Esophagus muscularis mucosa (tissue), 4 donors: ENCODE measurements at regions not wholly inside any gene's neighbourhood (a gene's known extent, or its start where the extent isn't known, plus 50 kb on each side); places are given as distances from the start of the nearest gene placed in this dataset.

Experiments used
- DNase-seq: peaks from one replicate; pipeline ENCODE4 v3.0.0-alpha.2; 2017; ENCODE audit errors: extremely low spot score
- H3K27ac ChIP-seq, 4 donors: fragments of 200-600 bp; sonication (generic); replicated peaks in 1 of 4; 1 replicate in 3 of 4; 2 replicates in 1 of 4; pipeline ENCODE4 v1.5.1; 2016 to 2019; ENCODE audit warnings: mild to moderate bottlenecking in 1 of 4
- H3K27me3 ChIP-seq, 4 donors: fragments of 200-600 bp; sonication (generic); one replicate each; pipeline versions ENCODE4 v1.5.1 to v1.6.0; 2016 to 2019
- H3K36me3 ChIP-seq, 4 donors: fragments of 200-600 bp; sonication (generic); one replicate each; pipeline ENCODE4 v1.5.1; 2016 to 2019
- H3K4me1 ChIP-seq, 4 donors: fragments of 200-600 bp; sonication (generic); one replicate each; pipeline ENCODE4 v1.5.1; 2016 to 2019
- H3K4me3 ChIP-seq, 4 donors: fragments of 200-600 bp; sonication (generic); 1 replicate in 2 of 4; 2 replicates in 2 of 4; pipeline ENCODE4 v1.5.1; 2016 to 2019; ENCODE audit warnings: mild to moderate bottlenecking in 4 of 4, moderate library complexity in 1 of 4
- H3K9me3 ChIP-seq, 4 donors: fragments of 200-600 bp; sonication (generic); 1 replicate in 3 of 4; 2 replicates in 1 of 4; pipeline ENCODE4 v1.5.1; 2016 to 2019
- EP300 ChIP-seq: sonication (generic); formaldehyde crosslinking; IDR thresholded peaks from one replicate; pipeline ENCODE4 v1.6.1; 2017; ENCODE audit warnings: antibody characterized with exemption
- POLR2A ChIP-seq: fragments of 450-650 bp; IDR thresholded peaks from one replicate; pipeline ENCODE4 v1.6.1; 2017; ENCODE audit warnings: antibody characterized with exemption, moderate library complexity, mild to moderate bottlenecking, low read depth
- POLR2AphosphoS5 ChIP-seq, 2 donors: sonication (generic); formaldehyde crosslinking; IDR thresholded peaks; one replicate each; pipeline ENCODE4 v1.6.1; 2017; ENCODE audit warnings: antibody characterized with exemption in 2 of 2
- WGBS: methylation state at CpG from one replicate; pipeline ENCODE4 v1.1.5; 2018; 5-methylcytosine and 5-hydroxymethylcytosine counted together
- intact Hi-C: fragments of 100-400 bp; cut with DNase I; formaldehyde crosslinking; loops from one replicate; pipeline ENCODE4 v1.15.1; 2023
- TF ChIP-seq, protein P1 (sequence below), 3 experiments: fragments of 200-600 bp in 2 of 3; fragments of 450-650 bp in 1 of 3; sonication (generic) in 2 of 3; IDR thresholded peaks; one replicate each; pipeline ENCODE4 v1.5.1; 2017 to 2019; ENCODE audit warnings: antibody characterized with exemption in 3 of 3, mild to moderate bottlenecking in 2 of 3, moderate library complexity in 1 of 3

DNA sequence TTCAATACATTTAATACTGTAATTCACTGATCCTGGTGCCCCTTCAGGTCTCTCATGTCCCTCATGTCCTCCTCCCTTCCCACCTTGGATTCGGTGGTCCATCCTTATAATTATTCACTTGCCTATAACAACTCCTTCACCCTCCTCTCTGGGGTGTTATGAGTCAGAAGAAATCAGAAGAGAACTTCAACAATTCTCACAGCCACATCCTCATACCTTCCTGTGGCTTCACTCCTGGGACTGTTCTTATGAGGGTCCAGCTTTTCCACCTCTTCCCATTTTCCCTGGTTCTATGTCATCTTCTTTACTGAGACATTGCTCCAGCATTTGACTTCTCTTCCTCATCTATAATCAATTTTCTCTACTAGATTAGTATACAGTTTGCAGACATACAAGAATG is 406.1 kb downstream of the NR2F1-AS1 start:
- TF ChIP-seq POLR2AphosphoS5 (IDR thresholded peaks at IDR 0.05) (no peak), EP300 (no peak), POLR2A (no peak)
- TF ChIP-seq, protein P1, sequence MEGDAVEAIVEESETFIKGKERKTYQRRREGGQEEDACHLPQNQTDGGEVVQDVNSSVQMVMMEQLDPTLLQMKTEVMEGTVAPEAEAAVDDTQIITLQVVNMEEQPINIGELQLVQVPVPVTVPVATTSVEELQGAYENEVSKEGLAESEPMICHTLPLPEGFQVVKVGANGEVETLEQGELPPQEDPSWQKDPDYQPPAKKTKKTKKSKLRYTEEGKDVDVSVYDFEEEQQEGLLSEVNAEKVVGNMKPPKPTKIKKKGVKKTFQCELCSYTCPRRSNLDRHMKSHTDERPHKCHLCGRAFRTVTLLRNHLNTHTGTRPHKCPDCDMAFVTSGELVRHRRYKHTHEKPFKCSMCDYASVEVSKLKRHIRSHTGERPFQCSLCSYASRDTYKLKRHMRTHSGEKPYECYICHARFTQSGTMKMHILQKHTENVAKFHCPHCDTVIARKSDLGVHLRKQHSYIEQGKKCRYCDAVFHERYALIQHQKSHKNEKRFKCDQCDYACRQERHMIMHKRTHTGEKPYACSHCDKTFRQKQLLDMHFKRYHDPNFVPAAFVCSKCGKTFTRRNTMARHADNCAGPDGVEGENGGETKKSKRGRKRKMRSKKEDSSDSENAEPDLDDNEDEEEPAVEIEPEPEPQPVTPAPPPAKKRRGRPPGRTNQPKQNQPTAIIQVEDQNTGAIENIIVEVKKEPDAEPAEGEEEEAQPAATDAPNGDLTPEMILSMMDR (IDR thresholded peaks at IDR 0.05): no peak
- Histone ChIP-seq H3K36me3 (no peaks in the 10 kb centered on the region), H3K27ac (no peak overlapping the region), H3K4me3 (no peak overlapping the region), H3K9me3 (peaks cover 0 to 12% (median 9%) of the 10 kb centered on the region in 4 donors), H3K27me3 (no peaks in the 10 kb centered on the region), H3K4me1 (no peaks in the 10 kb centered on the region)
- WGBS: 85% methylated on average over 1 of the region's 1 CpG
- no peak for DNase-seq
- intact Hi-C loops: no loop called here

DNA sequence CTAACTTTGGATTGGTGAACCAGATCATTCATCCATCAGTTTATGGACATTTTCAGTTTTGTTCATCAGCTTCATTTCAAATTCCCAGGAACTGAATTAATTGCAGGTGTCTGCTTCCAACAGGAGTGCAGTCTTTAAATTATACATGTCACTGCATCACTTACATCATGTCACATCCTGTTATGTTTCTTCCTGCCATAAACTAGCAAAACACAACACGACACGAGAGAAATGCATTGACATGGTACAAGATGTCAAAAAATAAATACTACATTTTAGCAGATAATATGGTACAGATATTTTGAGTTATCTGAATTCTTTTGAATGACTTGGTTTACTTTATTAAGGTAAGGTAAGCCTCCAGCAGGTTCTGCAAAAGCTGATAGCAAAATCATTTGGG is 415.5 kb downstream of the NR2F1-AS1 start:
- no peak for DNase-seq
- 90% methylated on average over 2 of the region's 2 CpGs for WGBS
- H3K9me3 ChIP-seq: no peaks in the 10 kb centered on the region
- H3K36me3 ChIP-seq: no peaks in the 10 kb centered on the region
- no peak overlapping the region for H3K27ac ChIP-seq
- no peak overlapping the region for H3K4me3 ChIP-seq
- H3K27me3 ChIP-seq: no peaks in the 10 kb centered on the region
- intact Hi-C loops: no loop called here
- peaks cover 9 to 24% (median 14%) of the 10 kb centered on the region in 4 donors for H3K4me1 ChIP-seq
- TF ChIP-seq EP300: no peak
- TF ChIP-seq POLR2A: no peak
- TF ChIP-seq, protein P1 (IDR thresholded peaks at IDR 0.05): no peak
- TF ChIP-seq POLR2AphosphoS5 (IDR thresholded peaks at IDR 0.05): no peak

DNA sequence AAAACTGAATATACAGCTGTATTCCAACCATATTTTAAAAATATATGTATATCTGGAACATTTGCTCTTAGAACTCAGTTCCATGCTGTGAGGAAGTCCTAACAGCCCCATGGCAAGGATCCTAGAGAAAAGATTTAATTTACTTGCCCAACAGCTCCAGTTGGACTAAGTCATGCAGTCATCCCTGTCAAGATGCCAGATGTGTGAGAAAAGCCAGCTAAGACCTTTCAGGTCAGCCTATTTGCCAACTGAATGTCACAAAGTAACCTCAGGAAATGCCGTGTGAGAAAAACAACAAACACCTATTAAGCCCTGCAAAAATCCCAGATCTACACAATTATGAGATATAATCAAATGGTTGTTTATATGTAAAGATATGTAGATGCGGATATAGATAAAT is 416.3 kb downstream of the NR2F1-AS1 start:
- Histone ChIP-seq H3K27ac (no peak overlapping the region), H3K4me1 (peaks cover 9 to 24% (median 14%) of the 10 kb centered on the region in 4 donors), H3K36me3 (no peaks in the 10 kb centered on the region), H3K4me3 (no peak overlapping the region), H3K9me3 (no peaks in the 10 kb centered on the region), H3K27me3 (no peaks in the 10 kb centered on the region)
- DNase-seq: no peak
- WGBS: 64% methylated on average over 2 of the region's 2 CpGs
- intact Hi-C loops: no loop called here
- no peak for TF ChIP-seq POLR2A
- no peak for TF ChIP-seq POLR2AphosphoS5 (IDR thresholded peaks at IDR 0.05)
- TF ChIP-seq, protein P1 (IDR thresholded peaks at IDR 0.05): no peak
- no peak for TF ChIP-seq EP300

DNA sequence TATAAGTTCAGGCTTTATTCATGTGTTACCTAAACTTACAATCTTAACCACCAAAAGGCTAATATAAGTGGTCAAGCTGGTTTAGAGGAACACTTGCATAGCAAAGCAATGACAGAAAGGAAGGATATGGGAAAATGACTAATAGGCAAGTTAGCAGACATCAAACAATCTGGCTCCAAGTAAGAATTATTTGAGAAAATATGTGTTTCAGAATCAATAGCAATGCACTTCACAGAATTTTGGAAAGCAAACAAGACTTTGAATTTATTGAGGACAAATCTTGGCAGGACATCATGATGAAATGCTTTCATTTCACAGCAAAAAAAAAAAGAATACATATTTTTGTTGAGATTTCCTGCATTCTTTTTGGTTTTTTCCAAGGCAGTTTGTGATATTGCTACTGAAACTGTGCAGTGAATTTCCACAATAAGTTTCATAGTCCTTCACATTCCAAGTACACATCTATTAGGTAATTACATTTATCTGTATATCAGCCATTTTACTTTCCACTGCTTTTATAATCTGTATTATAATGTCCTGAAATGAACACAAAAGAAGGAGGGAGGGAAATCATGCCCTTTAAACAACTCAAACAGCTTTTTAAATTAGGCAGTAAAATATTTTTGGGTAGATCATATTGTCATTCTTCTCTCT is 417.9 kb downstream of the NR2F1-AS1 start:
- H3K36me3 ChIP-seq: no peaks in the 10 kb centered on the region
- no peaks in the 10 kb centered on the region for H3K27me3 ChIP-seq
- TF ChIP-seq EP300: no peak
- no peak overlapping the region for H3K4me3 ChIP-seq
- peaks cover 9 to 24% (median 14%) of the 10 kb centered on the region in 4 donors for H3K4me1 ChIP-seq
- intact Hi-C loops: no loop called here
- no peak for DNase-seq
- H3K9me3 ChIP-seq: no peaks in the 10 kb centered on the region
- H3K27ac ChIP-seq: no peak overlapping the region

DNA sequence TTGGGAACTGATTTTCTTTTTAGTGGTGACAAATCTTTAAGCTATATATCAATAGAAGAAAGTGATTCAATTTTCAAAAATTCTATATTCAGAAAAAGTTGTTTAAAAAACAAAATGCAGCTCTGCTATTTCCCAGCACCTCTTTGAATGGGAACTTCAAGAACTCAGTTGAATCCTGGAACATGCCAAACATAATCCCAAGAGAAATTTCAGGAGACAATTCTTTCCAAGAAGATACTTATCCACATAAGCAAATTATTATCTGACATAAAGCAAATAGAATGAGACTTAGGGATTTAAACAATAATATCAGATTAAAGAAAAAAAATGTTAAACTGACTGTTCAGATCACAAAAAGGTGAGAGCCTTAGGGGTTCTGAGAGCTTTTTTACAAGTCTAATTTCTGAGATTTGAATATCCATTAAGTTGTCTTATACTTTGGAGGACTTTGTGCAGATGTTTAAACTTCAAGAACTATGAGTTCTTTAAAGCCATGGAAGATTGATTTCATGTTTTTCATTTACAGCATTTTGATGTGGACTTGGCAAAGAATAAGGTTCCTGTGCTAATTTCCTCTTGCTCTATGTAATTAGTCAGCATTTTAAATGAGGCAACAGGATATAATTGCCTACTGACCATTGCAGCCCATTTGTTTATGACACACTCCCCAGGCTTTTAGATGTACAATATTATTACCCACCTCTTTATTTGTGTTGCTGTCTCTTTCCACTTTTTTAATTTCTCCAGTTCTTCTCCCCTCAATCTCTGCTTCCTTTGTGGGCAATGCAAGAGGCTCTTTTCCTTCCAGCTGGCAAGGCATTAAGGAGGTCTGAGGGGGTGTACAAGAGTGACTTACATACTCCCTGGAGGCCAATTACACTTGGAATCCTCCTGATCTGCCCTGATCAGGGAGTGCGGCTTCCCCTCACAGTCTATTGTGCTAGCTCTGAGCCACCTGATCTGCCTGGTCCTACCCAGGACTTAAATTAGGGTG is 419.1 kb downstream of the NR2F1-AS1 start:
- Histone ChIP-seq H3K4me3 (no peak overlapping the region), H3K36me3 (no peaks in the 10 kb centered on the region), H3K27me3 (no peaks in the 10 kb centered on the region), H3K4me1 (peaks cover 9 to 24% (median 14%) of the 10 kb centered on the region in 4 donors), H3K27ac (peak overlapping the region in 1 of 4 donors; percentile 20), H3K9me3 (no peaks in the 10 kb centered on the region)
- 64% methylated on average over 1 of the region's 1 CpG for WGBS
- no peak for TF ChIP-seq EP300
- TF ChIP-seq, protein P1 (IDR thresholded peaks at IDR 0.05): no peak
- no peak for TF ChIP-seq POLR2A
- TF ChIP-seq POLR2AphosphoS5 (IDR thresholded peaks at IDR 0.05): no peak
- intact Hi-C loops: no loop called here
- no peak for DNase-seq
